ENCODE measurements at regions not wholly inside any gene's neighbourhood (a gene's known extent, or its start where the extent isn't known, plus 50 kb on each side); places are given as distances from the start of the nearest gene placed in this dataset.

- Histone ChIP-seq H3K79me1 (ENCODE audit: low read depth in 1 of 2, low read length in 2 of 2) (no peaks in the 10 kb centered on the region), H3K4me1 (ENCODE audit: control insufficient read depth, insufficient read depth, low read length) (peaks cover 4% of the 10 kb centered on the region), H2BK120ac (ENCODE audit: low read depth, low read length) (no peak overlapping the region), H2AK5ac (ENCODE audit: low read depth, low read length) (no peak overlapping the region), H3K4me3 (ENCODE audit: insufficient read depth, low read depth, low read length) (no peak overlapping the region), H3K27ac (ENCODE audit: insufficient read depth, low read length) (no peak overlapping the region), H3K56ac (ENCODE audit: extremely low read depth, insufficient read depth, low read length) (no peak overlapping the region), H2BK15ac (ENCODE audit: low read depth, low read length) (no peak overlapping the region), H3K9ac (ENCODE audit: low read depth, low read length) (no peak overlapping the region), H2BK5ac (ENCODE audit: low read depth, low read length, poor library complexity, severe bottlenecking) (no peak overlapping the region), H4K5ac (ENCODE audit: low read depth, low read length) (no peak overlapping the region), H4K20me1 (ENCODE audit: insufficient read depth, low read length) (no peaks in the 10 kb centered on the region), H3K9me1 (ENCODE audit: insufficient read depth, low read length) (no peaks in the 10 kb centered on the region), H2BK20ac (ENCODE audit: low read depth, low read length) (no peak overlapping the region), H3K18ac (ENCODE audit: low read depth, low read length) (no peak overlapping the region), H3K4ac (ENCODE audit: low read depth, low read length) (no peak overlapping the region), H2AFZ (replicated peaks; ENCODE audit: low read length, poor library complexity) (no peak overlapping the region), H3K23ac (ENCODE audit: low read depth, low read length) (no peak overlapping the region), H3K9me3 (ENCODE audit: control insufficient read depth, insufficient read depth, low read length) (no peaks in the 10 kb centered on the region; the same call in 1 of the 2 replicates), H4K8ac (ENCODE audit: low read depth in 2 of 2, low read length in 2 of 2) (no peak overlapping the region), H3K36me3 (ENCODE audit: control insufficient read depth, insufficient read depth, low read length) (no peaks in the 10 kb centered on the region), H3K4me2 (ENCODE audit: low read depth, low read length) (no peak overlapping the region), H3K27me3 (ENCODE audit: control insufficient read depth, insufficient read depth, low read length) (no peaks in the 10 kb centered on the region), H3K14ac (replicated peaks; ENCODE audit: low read depth, low read length) (no peak overlapping the region), H4K91ac (ENCODE audit: insufficient read depth, low read depth, low read length) (no peak overlapping the region), H2AK9ac (replicated peaks; ENCODE audit: low read depth, low read length, poor library complexity) (no peak overlapping the region)
- WGBS, 2 experiments (ENCODE audit: extremely low coverage in 2 of 2, insufficient read length in 1 of 2), result 76% methylated on average over 11 of the region's 20 CpGs; no CpG with 5 or more reads in 1 of the 2 experiments
- DNase-seq (no peak), ATAC-seq (ENCODE audit: low read depth) (no peak)
- dilution Hi-C loops (cut with HindIII; ENCODE audit: low sequenced_read_pairs, unreplicated experiment), result no loop called here
- intact Hi-C loops (cut with micrococcal nuclease), result no loop called here
- BruUV-seq (replicated peaks), result no TSS peak
- TF ChIP-seq POLR2A (IDR thresholded peaks at IDR 0.05; ENCODE audit: low read depth, low read length) (no peak), SMC3 (IDR thresholded peaks at IDR 0.05; ENCODE audit: low read depth, low read length) (no peak), USF2 (IDR thresholded peaks at IDR 0.05; ENCODE audit: low read depth, low read length) (no peak), MXI1 (IDR thresholded peaks at IDR 0.05; ENCODE audit: borderline replicate concordance, low read depth, low read length) (no peak), RCOR1 (IDR thresholded peaks at IDR 0.05; ENCODE audit: insufficient replicate concordance, low read length) (no peak), RFX5 (IDR thresholded peaks at IDR 0.05; ENCODE audit: low read depth, low read length) (no peak), CHD1 (IDR thresholded peaks at IDR 0.05; ENCODE audit: low read depth, low read length) (no peak), FOS (IDR thresholded peaks at IDR 0.05; ENCODE audit: low read depth, low read length) (no peak), CTCF (conservative IDR thresholded peaks at IDR 0.05; ENCODE audit: low read depth, low read length) (no peak), BHLHE40 (IDR thresholded peaks at IDR 0.05; ENCODE audit: low read depth, low read length) (no peak), RAD21 (IDR thresholded peaks at IDR 0.05; ENCODE audit: low read length) (no peak), ELK1 (IDR thresholded peaks at IDR 0.05; ENCODE audit: borderline replicate concordance, low read depth, low read length) (no peak), MAZ (IDR thresholded peaks at IDR 0.05; ENCODE audit: borderline replicate concordance, low read depth, low read length) (no peak), CEBPB (IDR thresholded peaks at IDR 0.05; ENCODE audit: low read depth, low read length) (no peak), MAFK (IDR thresholded peaks at IDR 0.05; ENCODE audit: low read depth, low read length) (no peak)
- in situ Hi-C loops (cut with MboI; ENCODE audit: low sequenced_read_pairs), result loop anchor here (25.0 kb wide), 1 partner anchor 1201 kb away; the partner anchor contains the start of gene MED7
- POLR2A ChIA-PET (ENCODE audit: unreplicated experiment), result no interaction called here
- CTCF ChIA-PET, result no interaction called here
Observed at GRCh38 chr5:155936520-155937406, 390.2 kb upstream of the SGCD start.
